Body of pancreas (tissue), 4 donors: ENCODE measurements at regions not wholly inside any gene's neighbourhood (a gene's known extent, or its start where the extent isn't known, plus 50 kb on each side); places are given as distances from the start of the nearest gene placed in this dataset.

Experiments
- POLR2A ChIP-seq, 3 donors: fragments of 450-650 bp; IDR thresholded peaks; one replicate each; pipeline ENCODE4 v1.6.1; 2016; ENCODE audit warnings: antibody characterized with exemption in 3 of 3, mild to moderate bottlenecking in 2 of 3
- TF ChIP-seq, protein P1 (sequence below), 7 experiments: fragments of 450-650 bp in 4 of 7; fragments of 200-600 bp in 3 of 7; sonication (generic) in 3 of 7; IDR thresholded peaks; one replicate each; pipeline ENCODE4 v1.5.1; 2016 to 2019; ENCODE audit warnings: antibody characterized with exemption in 7 of 7

- TF ChIP-seq, protein P1, sequence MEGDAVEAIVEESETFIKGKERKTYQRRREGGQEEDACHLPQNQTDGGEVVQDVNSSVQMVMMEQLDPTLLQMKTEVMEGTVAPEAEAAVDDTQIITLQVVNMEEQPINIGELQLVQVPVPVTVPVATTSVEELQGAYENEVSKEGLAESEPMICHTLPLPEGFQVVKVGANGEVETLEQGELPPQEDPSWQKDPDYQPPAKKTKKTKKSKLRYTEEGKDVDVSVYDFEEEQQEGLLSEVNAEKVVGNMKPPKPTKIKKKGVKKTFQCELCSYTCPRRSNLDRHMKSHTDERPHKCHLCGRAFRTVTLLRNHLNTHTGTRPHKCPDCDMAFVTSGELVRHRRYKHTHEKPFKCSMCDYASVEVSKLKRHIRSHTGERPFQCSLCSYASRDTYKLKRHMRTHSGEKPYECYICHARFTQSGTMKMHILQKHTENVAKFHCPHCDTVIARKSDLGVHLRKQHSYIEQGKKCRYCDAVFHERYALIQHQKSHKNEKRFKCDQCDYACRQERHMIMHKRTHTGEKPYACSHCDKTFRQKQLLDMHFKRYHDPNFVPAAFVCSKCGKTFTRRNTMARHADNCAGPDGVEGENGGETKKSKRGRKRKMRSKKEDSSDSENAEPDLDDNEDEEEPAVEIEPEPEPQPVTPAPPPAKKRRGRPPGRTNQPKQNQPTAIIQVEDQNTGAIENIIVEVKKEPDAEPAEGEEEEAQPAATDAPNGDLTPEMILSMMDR (IDR thresholded peaks at IDR 0.05), result no peak
- TF ChIP-seq POLR2A (IDR thresholded peaks at IDR 0.05), result no peak
Observed at GRCh38 chr5:38780316-38780715, 65.5 kb upstream of the OSMR start.
